DND-41 (cell line): ENCODE measurements at regions not wholly inside any gene's neighbourhood (a gene's known extent, or its start where the extent isn't known, plus 50 kb on each side); places are given as distances from the start of the nearest gene placed in this dataset.

Experiments
- EZH2 ChIP-seq: IDR thresholded peaks from 3 replicates; pipeline ENCODE4 v1.6.1; 2012; ENCODE audit warnings: borderline replicate concordance, low read depth, mild to moderate bottlenecking, moderate library complexity, low read length, inconsistent platforms; ENCODE audit not compliant: severe bottlenecking
- TF ChIP-seq, protein P1 (sequence below): IDR thresholded peaks from 2 replicates; pipeline ENCODE4 v1.5.1; 2012; ENCODE audit warnings: borderline replicate concordance, low read length, moderate library complexity, mild to moderate bottlenecking; ENCODE audit not compliant: poor library complexity, severe bottlenecking; ENCODE audit errors: extremely low read depth

DNA sequence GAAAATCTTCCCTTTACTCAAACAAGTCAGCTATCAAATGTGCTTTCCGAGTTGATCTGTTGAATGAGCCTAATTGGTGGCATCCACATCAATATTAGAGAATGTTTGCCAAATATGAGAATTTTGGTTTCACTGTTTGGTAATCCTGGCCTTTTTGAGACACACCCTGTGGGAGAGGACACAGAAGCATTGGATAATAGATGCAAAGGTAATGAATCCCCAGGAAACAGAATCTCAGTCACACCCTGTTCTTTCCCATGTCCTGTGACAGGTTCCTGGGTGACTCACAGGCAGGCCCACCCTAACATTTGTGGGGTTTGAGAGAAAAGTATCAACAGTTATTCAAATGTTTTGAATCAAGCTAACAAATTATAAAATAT, 99.8 kb upstream of the PELI1 start:
- TF ChIP-seq, protein P1, sequence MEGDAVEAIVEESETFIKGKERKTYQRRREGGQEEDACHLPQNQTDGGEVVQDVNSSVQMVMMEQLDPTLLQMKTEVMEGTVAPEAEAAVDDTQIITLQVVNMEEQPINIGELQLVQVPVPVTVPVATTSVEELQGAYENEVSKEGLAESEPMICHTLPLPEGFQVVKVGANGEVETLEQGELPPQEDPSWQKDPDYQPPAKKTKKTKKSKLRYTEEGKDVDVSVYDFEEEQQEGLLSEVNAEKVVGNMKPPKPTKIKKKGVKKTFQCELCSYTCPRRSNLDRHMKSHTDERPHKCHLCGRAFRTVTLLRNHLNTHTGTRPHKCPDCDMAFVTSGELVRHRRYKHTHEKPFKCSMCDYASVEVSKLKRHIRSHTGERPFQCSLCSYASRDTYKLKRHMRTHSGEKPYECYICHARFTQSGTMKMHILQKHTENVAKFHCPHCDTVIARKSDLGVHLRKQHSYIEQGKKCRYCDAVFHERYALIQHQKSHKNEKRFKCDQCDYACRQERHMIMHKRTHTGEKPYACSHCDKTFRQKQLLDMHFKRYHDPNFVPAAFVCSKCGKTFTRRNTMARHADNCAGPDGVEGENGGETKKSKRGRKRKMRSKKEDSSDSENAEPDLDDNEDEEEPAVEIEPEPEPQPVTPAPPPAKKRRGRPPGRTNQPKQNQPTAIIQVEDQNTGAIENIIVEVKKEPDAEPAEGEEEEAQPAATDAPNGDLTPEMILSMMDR, result no peak
- TF ChIP-seq EZH2, result no peak
